ENCODE measurements at regions not wholly inside any gene's neighbourhood (a gene's known extent, or its start where the extent isn't known, plus 50 kb on each side); places are given as distances from the start of the nearest gene placed in this dataset.

DNA sequence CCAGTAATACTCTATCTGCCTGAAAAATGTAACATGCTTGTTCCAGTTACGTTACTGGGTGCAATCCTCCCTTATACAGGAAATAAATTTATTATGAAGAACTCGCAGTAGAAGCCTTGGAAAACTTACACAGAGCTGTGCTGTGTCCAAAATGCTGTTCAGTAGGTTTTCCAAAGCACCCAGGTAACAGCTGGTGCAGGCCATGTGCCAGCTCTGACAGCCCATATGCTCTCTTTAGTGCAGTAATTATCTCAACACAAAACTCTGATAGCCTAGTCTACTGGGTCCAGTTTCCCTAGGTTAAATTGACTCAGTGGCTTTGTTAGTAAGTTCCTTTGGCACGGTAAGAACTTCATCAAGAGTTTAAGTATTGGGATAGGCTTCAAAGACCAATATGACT is 120.7 kb upstream of the OBI1 start:
- TF ChIP-seq TEAD4 (IDR thresholded peaks at IDR 0.05; ENCODE audit: low read depth, low read length), result no peak
- no peak for TF ChIP-seq SP1 (IDR thresholded peaks at IDR 0.05; ENCODE audit: low read depth, low read length)
- no peak for TF ChIP-seq BACH1 (IDR thresholded peaks at IDR 0.05; ENCODE audit: low read length)
- TF ChIP-seq, protein P1, sequence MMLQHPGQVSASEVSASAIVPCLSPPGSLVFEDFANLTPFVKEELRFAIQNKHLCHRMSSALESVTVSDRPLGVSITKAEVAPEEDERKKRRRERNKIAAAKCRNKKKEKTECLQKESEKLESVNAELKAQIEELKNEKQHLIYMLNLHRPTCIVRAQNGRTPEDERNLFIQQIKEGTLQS (IDR thresholded peaks at IDR 0.05; ENCODE audit: insufficient read depth, low read depth, low read length), result no peak
- no peak for TF ChIP-seq TCF12 (IDR thresholded peaks at IDR 0.05; ENCODE audit: low read depth, low read length)
- no peak for TF ChIP-seq NRF1 (IDR thresholded peaks at IDR 0.05; ENCODE audit: low read depth, low read length)
- TF ChIP-seq, protein P2, sequence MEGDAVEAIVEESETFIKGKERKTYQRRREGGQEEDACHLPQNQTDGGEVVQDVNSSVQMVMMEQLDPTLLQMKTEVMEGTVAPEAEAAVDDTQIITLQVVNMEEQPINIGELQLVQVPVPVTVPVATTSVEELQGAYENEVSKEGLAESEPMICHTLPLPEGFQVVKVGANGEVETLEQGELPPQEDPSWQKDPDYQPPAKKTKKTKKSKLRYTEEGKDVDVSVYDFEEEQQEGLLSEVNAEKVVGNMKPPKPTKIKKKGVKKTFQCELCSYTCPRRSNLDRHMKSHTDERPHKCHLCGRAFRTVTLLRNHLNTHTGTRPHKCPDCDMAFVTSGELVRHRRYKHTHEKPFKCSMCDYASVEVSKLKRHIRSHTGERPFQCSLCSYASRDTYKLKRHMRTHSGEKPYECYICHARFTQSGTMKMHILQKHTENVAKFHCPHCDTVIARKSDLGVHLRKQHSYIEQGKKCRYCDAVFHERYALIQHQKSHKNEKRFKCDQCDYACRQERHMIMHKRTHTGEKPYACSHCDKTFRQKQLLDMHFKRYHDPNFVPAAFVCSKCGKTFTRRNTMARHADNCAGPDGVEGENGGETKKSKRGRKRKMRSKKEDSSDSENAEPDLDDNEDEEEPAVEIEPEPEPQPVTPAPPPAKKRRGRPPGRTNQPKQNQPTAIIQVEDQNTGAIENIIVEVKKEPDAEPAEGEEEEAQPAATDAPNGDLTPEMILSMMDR (IDR thresholded peaks at IDR 0.05; ENCODE audit: control extremely low read depth in 1 of 3, insufficient read depth in 1 of 3, low read depth in 1 of 3, low read length in 3 of 3), result no peak
- FAIRE-seq, result no peak
- CTCF ChIA-PET (ENCODE audit: partially characterized antibody), result interaction anchor here (1.2 kb wide), 1 partner anchor 539 kb away, joined by 4 read pairs; no protein-coding TSS in a partner anchor

More for the DNA sequence above, 120.7 kb upstream of the OBI1 start:
- Histone ChIP-seq H2AFZ (ENCODE audit: low read length) (no peak overlapping the region), H3K36me3 (ENCODE audit: control insufficient read depth in 2 of 4, insufficient read depth in 4 of 4, low read length in 3 of 4) (no peaks in the 10 kb centered on the region), H4K20me1 (replicated peaks in 1 of 2; ENCODE audit: control insufficient read depth in 1 of 2, insufficient read depth in 2 of 2, low read length in 2 of 2) (no peaks in the 10 kb centered on the region), H3K56ac (replicated peaks; ENCODE audit: insufficient read length, low read depth, low read length) (no peak overlapping the region), H3K79me1 (ENCODE audit: low read depth, low read length) (no peaks in the 10 kb centered on the region), H2BK5ac (ENCODE audit: low read depth, low read length) (no peak overlapping the region), H3K18ac (ENCODE audit: extremely low read depth, low read length) (no peak overlapping the region), H2BK12ac (ENCODE audit: low read depth, low read length) (no peak overlapping the region), H4K5ac (ENCODE audit: insufficient read length, low read depth, low read length) (no peak overlapping the region), H2BK20ac (ENCODE audit: low read length) (no peak overlapping the region), H3K4me3 (ENCODE audit: extremely low read depth in 1 of 4, insufficient read depth in 2 of 4, low read depth in 3 of 4, low read length in 4 of 4) (no peak overlapping the region), H2AK5ac (ENCODE audit: low read depth, low read length) (no peak overlapping the region), H4K8ac (ENCODE audit: extremely low read depth, insufficient read depth, low read length) (no peak overlapping the region), H3K79me2 (ENCODE audit: control insufficient read depth in 1 of 2, insufficient read depth in 2 of 2, low read length in 2 of 2) (no peaks in the 10 kb centered on the region), H3K27me3 (replicated peaks in 1 of 4; ENCODE audit: control insufficient read depth in 3 of 4, extremely low read depth in 1 of 4, insufficient read depth in 3 of 4, low read length in 3 of 4) (no peaks in the 10 kb centered on the region), H3K14ac (ENCODE audit: insufficient read length) (no peak overlapping the region), H3K4me2 (ENCODE audit: insufficient read depth in 1 of 2, low read depth in 2 of 2, low read length in 2 of 2) (no peak overlapping the region), H2BK120ac (replicated peaks; ENCODE audit: low read depth, low read length) (no peak overlapping the region), H3K23ac (ENCODE audit: insufficient read length) (no peak overlapping the region), H2BK15ac (ENCODE audit: low read length) (no peak overlapping the region), H3K23me2 (ENCODE audit: low read depth, low read length) (no peaks in the 10 kb centered on the region), H4K91ac (replicated peaks; ENCODE audit: insufficient read length, low read length) (no peak overlapping the region), H3K27ac (ENCODE audit: low read depth, low read length) (no peak overlapping the region), H3K9ac (replicated peaks in 1 of 4; ENCODE audit: extremely low read depth in 1 of 4, low read depth in 3 of 4, low read length in 3 of 4) (no peak overlapping the region), H3K9me3 (ENCODE audit: insufficient read depth in 2 of 2, low read depth in 1 of 2, low read length in 1 of 2) (no peaks in the 10 kb centered on the region), H3K4me1 (replicated peaks in 1 of 4; ENCODE audit: control insufficient read depth in 3 of 4, insufficient read depth in 4 of 4, low read length in 3 of 4) (peaks cover 0 to 4% (median 2%) of the 10 kb centered on the region in 4 experiments; a peak in 4 of 7 replicates), H3K4ac (replicated peaks; ENCODE audit: insufficient read length, low read depth, low read length) (no peak overlapping the region)
- DNase-seq (ENCODE audit: low read depth in 1 of 2, low spot score in 2 of 2), result no peak
- POLR2A ChIA-PET (ENCODE audit: partially characterized antibody), result no interaction called here
- WGBS, 2 experiments (ENCODE audit: extremely low coverage in 1 of 2, insufficient coverage in 1 of 2, insufficient read length in 1 of 2, insufficient replicate concordance in 2 of 2, low coverage in 1 of 2, low lambda C conversion rate in 2 of 2, missing lambda C conversion rate in 1 of 2), result 86% methylated on average over 3 of the region's 3 CpGs; no CpG with 5 or more reads in 1 of the 2 experiments

Data from H1 (cell line).